Ovary (tissue), 3 donors: ENCODE measurements at regions not wholly inside any gene's neighbourhood (a gene's known extent, or its start where the extent isn't known, plus 50 kb on each side); places are given as distances from the start of the nearest gene placed in this dataset.

Experiments
- POLR2A ChIP-seq: fragments of 450-650 bp; IDR thresholded peaks from one replicate; pipeline ENCODE4 v1.6.1; 2017; ENCODE audit warnings: antibody characterized with exemption, mild to moderate bottlenecking, moderate library complexity
- TF ChIP-seq, protein P1 (sequence below), 3 donors: fragments of 450-650 bp in 2 of 3; fragments of 200-600 bp in 1 of 3; IDR thresholded peaks; one replicate each; pipeline versions ENCODE4 v1.5.1 to v1.8.0; 2016 to 2022; ENCODE audit warnings: antibody characterized with exemption in 3 of 3, mild to moderate bottlenecking in 1 of 3
- donor health status: DM: no; HTN: no; CAD: no.

GRCh38 chr3:44029100-44029499 lies 212.6 kb upstream of the TOPAZ1 start:
- TF ChIP-seq, protein P1, sequence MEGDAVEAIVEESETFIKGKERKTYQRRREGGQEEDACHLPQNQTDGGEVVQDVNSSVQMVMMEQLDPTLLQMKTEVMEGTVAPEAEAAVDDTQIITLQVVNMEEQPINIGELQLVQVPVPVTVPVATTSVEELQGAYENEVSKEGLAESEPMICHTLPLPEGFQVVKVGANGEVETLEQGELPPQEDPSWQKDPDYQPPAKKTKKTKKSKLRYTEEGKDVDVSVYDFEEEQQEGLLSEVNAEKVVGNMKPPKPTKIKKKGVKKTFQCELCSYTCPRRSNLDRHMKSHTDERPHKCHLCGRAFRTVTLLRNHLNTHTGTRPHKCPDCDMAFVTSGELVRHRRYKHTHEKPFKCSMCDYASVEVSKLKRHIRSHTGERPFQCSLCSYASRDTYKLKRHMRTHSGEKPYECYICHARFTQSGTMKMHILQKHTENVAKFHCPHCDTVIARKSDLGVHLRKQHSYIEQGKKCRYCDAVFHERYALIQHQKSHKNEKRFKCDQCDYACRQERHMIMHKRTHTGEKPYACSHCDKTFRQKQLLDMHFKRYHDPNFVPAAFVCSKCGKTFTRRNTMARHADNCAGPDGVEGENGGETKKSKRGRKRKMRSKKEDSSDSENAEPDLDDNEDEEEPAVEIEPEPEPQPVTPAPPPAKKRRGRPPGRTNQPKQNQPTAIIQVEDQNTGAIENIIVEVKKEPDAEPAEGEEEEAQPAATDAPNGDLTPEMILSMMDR (IDR thresholded peaks at IDR 0.05), result no peak
- TF ChIP-seq POLR2A, result no peak
